GM18873 (cell line): ENCODE measurements at regions not wholly inside any gene's neighbourhood (a gene's known extent, or its start where the extent isn't known, plus 50 kb on each side); places are given as distances from the start of the nearest gene placed in this dataset.
"Not testable (repeated sequence)": the region's sequence is repeated elsewhere in the genome, so short reads cannot be mapped to it uniquely, and the experiment has no call there.

Experiments used
- ATAC-seq: cut with Tn5 transposase; IDR thresholded peaks from one replicate; pipeline ENCODE4 v1.9.1; 2021; ENCODE audit warnings: mild to moderate bottlenecking, moderate library complexity, moderate number of reproducible peaks; ENCODE audit not compliant: unreplicated experiment, low FRiP score

DNA sequence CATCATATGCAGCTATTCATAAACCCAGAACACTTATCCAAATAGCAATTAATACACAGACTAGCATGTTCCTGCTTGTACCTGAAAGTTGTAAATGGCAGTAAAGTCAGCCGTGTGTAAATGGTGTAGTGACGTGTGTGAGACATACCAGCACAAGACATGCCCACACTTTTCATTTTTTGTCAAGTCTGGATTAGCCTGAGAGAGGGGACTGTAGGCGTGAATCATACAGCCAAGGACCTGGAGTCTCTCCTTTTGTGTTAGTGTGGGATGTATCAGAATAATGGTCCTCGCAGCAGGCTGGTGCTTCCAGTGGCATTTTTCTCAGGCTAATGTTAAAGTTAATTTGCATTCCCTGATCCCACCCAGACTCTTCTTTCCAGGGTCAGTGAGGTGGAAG is 116.8 kb upstream of the BMAL1 start:
- no peak for ATAC-seq

DNA sequence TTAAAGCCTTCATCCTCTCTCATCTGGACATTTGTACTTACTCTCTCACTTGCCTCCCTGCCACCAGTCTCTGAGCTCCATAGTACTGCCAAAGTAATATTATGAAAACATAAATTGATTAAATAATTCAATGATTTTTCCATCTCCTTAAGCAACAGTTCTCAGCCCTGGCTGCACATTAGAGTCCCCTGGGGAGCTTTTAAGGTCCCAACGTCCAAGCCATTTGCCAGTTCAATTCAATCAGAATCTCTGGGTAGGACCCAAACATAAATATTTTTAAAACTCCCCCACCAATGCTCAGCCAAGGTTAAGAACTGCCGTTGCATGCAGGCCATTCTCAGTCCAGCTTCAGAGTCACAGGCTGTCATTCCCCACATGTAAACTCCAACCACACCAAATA is 114.4 kb upstream of the BMAL1 start:
- no peak for ATAC-seq

DNA sequence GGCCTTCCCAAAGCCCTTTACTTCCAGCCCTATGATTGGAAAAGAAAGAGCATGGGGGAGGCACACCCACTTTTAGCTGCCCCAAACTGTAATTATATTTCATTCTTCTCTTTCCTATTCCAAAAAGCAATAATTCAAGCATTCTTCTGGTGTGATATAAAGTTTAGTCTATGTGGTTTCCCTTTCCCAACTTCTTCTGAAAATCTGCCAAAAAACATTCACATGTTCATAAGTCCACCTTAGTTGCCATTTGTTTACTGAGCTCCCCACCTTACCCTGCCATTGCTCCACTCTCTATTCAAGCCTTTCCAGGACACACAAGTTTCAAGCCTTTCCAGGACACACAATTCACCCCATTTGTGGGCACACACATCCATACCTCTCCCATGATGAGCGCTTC is 111.6 kb upstream of the BMAL1 start:
- ATAC-seq = no peak

DNA sequence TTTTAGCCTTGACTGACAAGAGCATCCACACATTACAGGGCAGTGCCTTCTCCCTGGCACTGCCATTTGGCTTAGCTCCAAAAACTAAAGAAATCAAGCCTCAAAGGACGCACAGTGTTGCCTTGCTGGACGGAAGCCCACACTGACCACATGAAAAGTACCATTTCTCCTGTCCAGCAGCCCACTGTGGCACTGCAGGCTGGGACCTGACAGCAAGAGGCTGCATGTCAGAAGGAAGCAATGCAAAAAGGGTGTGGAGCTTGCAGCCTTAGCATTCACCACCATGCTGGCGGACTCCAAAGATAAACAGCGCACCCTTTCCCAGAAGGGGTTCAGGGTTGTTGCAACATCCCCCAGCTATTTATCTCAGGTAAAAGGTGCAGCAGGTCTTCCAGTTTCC is 109.3 kb upstream of the BMAL1 start:
- ATAC-seq = no peak

DNA sequence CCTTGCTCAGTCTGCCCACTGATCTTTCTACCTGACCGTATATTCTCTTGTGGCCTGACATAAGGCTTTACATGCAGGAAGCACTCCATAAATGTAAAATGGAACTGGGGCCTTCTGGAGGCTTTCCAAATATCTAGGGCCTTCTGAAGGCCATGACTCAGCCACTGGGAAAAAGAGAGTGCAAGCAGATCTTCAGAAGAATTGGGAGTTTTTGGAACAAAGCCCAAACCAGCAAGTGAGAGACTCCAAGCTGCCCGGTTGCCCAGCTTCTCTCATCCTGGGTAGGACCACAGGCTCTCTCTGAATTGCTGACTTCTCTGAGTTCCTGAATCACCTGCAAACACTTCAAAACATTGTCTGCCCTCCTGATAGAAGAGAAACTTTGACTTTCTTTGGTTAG is 107.9 kb upstream of the BMAL1 start:
- no peak for ATAC-seq

DNA sequence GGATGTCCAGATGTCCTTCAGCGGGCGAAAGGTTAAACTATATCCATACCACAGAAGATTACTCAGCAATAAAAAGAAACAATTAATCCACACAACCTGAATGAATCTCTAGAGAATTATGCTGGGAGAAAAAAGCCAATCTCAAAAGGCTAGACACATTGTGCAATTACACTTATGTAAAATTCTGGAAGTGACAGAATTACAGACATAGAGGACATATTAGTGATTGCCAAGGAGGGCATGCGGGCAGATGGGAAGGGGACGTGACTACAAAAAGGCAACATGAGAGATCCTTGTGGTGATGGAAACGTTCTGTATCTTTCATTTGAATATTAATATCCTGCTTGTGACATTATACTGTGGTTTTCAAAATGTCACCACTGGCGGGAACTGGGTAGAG is 103.5 kb upstream of the BMAL1 start:
- no peak for ATAC-seq

DNA sequence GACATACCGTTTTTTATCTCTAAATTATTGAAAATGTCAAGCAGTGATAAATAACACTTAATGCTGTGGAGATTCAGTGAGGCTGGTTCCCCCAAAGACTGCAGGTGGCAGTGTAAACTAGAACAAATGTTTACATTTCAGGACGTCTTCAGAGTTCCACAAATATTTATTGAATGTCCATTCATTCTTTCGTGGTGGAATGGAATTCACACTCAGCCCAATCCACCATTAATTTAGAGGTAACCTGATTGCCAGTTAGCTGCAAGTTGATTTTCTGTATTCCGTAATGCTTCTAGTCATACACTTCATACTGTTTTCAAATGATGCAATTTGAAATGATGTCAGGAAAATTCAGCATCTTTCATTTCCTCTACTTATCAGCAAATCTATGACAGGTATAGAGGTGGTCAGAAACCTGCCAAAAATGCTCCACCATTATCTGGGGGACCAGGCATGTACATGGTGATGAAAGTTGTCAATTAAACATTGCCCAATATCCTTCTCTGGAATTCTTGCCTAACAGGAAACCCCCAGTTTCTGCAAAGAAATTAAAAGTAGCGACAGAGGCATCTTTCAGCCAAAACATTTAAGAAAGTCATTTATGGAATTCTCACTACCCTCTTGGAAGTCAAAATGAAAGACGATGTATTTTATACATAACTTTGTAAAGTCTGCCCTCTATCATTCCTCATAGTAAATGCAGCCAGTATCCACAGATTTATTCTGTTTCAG is 94.3 kb upstream of the BMAL1 start:
- ATAC-seq = no peak

DNA sequence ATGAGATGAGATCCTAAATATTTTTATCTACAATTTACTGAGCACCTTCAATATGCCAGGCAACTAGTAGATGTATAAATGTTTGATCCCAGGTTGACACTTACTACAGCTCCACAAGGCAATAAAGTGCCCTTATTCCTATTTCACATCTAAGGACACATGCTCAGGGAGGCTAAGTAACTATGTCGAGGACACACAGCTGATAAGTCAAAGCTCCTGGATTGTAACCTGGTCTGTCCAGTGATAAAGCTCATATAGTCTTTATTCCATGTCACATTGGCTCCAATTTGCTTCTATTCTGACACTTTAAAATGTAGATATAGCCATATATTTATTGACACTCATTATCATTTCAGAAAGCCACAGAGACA is 93.8 kb upstream of the BMAL1 start:
- ATAC-seq = no peak

DNA sequence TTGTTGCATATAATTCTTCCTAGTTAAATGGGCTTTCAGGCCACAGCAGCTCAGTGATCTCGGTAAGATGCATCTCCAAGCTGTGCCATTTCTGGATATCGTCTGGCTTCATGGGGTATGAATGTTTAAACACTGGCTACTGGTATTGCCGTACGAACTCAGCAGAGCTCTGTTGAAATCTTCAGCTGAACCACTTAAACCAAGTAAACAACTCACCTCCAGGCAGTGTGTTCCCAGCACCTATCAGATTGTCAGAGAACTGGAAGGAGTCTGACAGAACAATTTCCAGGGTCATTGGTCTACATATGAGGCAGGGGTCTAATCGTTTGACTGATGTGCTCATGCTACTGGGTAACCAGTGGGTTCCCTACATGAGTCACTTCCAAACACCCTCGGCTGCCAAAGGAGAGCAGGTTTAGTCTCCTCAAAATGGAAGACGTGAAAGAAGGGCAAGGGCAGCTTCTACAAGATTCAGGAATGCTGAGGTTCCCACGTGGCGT is 93.2 kb upstream of the BMAL1 start:
- no peak for ATAC-seq

DNA sequence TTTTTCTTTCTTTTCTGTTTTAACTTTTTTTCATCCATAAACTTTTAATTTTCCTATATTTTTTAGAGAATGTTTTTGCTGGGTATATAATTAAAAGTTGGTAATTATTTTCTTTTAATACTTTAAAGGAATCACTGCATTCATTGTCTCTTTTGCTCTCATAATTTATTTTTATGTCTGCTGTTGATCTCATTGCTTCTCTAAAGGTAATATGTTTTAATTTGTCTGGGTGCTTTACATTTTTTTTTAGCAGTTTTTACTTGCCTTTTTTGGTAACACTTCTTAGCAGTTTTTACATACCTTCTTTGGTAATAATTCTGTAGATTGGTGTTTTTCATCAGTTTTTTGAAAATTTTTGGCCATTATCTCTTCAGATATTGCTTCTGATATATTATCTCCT is 89.4 kb upstream of the BMAL1 start:
- no peak for ATAC-seq

DNA sequence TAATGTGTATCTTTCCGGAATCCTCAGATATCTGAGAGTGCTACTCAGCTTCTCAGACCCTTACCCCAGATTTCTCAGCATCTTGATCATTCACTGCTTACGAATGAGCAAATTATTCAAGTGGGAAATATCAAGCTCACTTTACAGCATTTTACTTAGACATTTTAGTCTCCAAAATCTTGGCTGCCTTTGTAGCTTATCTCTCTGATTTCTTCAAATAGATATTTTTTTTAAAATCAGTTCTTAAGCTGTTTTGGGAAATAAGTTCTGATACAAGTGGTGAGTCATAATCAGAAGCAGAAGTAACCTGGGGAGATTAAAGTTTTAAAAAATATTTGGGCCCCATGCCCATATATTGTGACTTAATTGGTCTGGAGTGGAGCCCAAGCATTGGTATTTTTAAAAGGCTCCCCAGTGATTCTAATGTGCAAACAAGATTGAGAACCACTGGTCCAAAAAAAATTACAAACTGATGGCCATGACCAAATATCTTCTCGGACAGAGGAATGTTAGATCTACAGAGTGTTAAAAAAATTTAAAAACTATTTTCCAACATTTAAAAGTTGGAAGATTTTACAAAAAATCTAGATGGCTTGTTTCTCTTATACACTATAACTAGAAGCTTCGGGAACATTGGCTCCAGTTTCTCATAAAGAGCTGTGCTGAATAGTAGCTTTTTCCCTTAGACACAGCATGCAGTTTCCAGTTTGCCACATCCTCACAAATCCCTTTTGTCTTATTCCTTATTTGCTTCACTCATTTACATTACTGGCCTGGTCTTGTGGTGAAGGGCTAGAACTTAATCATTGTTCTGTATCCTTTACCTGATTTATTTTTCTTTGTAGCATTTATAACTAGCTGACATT is 87.8 kb upstream of the BMAL1 start:
- no peak for ATAC-seq

DNA sequence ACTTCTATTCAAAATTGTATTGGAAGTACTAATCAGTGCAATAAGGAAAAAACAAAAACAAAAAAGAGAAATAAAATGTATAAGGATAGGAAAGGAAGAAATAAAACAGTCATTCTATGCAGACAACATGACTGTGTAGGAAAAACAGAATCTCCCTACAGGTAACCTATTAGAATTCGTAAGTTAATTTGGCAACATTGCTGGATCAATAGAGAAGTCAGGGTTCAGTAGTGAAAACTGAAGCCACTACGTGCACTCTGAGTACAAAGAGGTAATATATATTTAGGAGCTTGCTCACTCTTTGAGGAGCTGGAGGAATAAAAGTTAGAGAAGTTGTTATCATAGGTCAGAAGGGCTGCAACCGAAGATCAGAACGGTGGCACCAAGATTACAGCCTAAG is 84.0 kb upstream of the BMAL1 start:
- ATAC-seq = no peak

DNA sequence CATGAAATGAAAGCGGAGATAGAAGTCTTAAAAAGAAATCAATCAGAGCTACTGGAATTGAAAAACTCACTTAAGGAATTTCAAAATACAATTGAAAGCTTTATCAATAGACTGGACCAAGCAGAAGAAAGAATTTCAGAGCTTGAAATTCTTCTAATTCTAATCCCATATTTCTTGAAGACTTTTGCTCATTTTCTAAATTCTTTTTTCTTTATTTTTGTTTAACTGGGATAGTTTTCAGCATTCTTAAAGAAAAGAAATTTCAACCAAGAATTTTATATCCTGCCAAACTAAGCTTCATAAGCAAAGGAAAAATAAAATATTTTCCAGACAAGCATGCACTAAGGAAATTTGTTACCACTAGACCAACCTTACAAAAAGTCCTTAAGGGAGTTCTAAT is 80.2 kb upstream of the BMAL1 start:
- not testable (repeated sequence) for ATAC-seq

DNA sequence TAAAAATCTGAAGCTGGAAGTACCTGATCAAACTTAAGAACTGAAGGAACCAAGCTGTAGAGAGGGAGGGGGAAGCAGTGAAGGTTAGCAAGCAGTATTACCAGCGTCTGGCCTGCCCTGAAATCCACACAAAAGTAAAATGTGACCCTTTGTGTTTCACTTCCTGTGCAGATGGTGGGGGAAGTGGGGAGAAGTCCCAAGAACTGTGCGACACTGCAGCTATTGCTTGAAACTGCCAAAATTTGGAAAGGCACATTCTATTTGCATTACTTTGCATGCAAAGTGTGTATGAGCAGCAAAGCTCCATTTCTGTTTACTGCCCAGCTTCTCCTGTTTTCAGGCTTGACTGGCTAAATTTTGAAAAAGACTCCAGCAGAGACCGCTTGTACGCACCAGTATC is 72.1 kb upstream of the BMAL1 start:
- ATAC-seq = peak; percentile 72

DNA sequence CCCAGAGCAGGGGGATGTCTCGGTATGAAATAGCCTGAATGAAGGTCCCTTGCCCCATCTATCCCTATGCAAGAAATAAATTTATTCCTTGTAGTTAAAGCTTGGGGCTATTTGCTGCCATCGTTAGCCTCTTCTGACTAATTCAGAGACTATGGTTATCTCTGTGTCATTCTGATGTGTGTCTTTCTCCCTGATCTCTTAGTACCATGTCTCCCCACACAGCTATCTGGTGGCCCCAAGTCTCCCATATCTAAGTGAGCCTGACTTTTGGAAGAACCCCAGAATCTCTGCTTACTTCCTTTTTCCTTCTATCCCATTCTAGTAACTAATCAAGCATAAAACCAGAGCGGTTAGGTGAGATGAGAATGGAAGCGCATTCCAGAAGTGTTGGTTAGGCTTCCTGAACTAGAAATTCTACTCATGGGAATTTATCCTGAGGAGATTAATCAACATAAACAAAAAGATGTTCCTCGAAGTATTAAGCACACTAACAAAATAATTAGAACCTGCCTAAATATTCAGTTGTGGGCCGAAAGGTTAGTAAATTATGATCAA is 71.4 kb upstream of the BMAL1 start:
- no peak for ATAC-seq

DNA sequence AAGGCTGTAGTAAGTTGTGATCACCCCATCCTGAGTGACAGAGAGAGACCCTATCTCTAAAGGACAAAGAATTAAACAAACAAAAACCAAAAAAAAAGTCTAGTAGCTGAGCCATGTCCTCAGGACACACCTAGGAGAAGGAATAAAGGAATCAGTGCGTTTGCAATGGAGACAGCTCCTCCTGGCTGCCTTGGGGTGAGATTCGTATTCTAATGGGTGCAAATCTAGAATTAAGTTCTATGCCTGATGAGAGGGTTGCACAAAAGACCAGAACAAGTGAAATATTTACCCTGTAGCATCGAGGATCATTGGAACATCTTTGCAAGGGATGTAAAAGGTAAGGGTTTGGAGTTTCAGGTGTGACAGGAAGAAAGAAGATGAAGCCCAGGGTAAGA is 70.3 kb upstream of the BMAL1 start:
- no peak for ATAC-seq

DNA sequence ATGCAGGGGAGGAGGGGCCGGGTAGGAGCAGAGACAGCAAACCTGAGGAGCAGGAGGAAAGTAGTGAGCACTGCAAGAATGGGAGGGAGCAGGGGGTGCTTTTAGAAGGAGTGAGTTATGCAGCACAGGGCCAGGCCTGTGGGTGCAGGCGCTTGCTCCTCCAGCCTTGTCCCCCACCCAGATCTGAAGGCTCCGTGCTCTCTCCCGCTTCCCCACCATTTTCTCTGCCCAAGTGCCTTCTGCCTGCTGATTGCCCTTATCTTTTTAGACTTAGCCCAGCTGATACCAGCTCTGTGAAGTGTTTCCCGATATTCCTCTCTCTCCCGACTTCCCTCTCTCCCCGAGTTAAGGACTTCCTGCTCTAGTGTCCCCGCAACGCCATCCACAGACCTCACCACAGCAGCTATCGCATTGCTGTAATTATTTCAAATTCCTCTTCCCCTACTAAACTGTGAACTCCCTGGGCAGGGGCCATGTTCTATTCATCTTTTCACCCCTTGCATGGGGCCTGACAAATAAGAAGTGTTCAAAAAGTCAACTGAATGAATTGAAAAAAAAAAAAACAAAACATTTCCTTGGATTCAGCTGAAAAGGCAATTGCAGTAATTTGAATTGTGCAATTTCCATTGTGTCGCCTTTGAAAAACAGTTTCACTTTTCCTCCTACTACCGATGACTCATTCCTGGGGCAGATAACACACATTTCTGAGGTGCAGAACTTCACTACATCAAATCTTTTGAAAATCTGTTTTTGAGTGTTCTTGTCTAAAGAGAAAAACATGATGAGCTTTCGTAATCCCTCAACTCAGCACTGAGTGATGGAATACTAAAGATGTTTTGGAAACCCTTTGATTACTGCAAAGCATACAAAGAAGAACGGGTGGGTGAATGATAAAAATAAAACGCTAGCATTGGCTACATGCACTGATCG is 69.7 kb upstream of the BMAL1 start:
- ATAC-seq = no peak

DNA sequence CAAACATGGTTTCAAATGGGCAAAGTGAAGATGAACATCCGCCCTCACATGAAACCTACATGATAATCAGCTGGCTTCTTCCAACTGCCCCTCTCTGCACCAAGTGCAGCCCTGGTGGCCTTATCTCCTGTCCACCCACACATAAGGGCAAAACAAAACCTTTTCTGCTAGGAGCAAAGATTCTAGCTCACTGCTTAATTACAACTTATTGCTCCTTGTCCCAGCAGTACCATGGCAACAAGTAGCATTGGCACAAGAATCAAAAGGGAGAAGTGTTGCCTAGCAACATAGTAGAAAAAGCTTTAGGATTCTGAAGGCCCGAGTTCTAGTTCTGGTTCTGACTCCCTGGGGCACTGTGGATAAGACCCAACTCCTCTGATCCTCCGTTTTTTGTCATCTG is 68.7 kb upstream of the BMAL1 start:
- no peak for ATAC-seq

DNA sequence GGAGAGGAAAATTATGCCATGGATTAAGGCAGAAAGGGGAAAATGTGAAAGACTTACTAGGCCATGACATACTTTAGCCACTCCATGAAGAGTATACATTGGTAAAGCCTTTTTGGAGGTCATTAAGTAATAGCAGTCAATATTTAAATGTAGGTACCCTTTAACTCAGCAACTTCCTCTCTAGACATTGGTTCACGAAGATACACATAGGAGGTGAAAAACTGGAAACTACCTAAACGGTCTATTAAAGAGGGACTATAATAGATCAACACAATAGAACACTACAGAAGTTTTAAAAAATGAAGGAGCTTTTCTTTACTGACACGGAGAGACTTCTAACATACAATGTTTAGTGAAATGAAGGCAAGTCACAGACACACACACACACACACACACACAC is 68.2 kb upstream of the BMAL1 start:
- no peak for ATAC-seq

DNA sequence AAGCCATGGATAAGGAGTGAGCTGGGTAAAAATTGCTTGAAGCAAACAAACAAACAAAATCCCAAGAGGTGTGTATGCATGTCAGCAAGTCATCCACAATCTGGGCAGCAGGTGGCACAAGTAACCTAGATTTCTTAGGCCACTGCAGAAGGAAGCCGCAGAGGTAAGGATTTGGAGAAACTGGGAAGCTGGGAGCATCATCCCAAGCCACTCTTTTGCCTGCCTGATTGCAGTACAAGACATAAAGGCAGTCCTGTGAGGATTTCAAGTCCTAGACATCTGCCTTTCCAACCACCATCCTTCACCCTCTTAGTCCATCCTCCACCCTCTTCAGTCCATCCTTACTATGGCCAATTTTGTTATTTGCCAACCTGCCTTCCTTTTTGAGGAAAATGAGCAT is 67.2 kb upstream of the BMAL1 start:
- no peak for ATAC-seq

DNA sequence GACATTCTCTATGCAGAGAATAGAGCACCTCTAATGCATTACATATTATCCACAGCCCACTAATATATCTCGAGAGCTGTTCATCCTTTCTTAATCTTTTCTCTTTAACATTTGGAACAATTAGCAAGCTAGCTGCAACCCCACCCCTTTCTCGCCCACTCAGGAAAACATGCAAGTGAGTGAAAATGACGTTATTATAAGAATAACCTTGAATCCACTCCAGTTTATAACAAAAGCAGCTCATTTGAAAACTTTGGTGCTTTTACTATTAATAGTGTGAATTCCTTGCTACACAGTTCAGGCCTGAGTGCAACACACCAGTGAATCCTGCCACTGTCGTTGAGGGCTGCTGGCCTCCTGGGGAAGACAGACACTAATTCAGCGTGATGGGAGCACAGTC is 63.3 kb upstream of the BMAL1 start:
- no peak for ATAC-seq
